ENCODE measurements at regions not wholly inside any gene's neighbourhood (a gene's known extent, or its start where the extent isn't known, plus 50 kb on each side); places are given as distances from the start of the nearest gene placed in this dataset.

DNA sequence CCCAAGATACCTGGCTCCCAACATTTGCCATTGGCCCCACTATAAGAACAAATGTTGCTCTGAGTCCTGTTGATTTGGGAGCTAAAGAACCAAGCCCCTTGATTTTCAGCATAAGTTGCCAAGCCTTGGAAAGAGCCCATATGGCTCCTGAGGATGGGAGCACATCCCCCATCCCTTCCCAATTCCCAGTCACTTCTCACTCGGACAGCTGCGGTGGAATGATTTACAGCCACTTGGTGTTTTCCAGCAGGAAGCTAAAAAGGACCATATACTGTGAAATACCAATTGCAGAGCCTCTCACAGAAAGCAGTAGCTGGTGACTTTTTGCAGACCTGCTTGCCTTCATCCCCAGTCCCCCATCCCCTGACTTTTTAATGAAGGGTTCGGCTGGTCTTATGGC lies 524.6 kb downstream of the GRIN2A start:
- no peaks in the 10 kb centered on the region for H3K36me3 Mint-ChIP-seq
- peaks cover 5% of the 10 kb centered on the region; the same call in 1 of the 2 replicates for H3K27me3 Mint-ChIP-seq (ENCODE audit: low read depth)
- CTCF ChIA-PET, result interaction anchor here (2.3 kb wide), 1 partner anchor 9 kb away, joined by 16 read pairs; no protein-coding TSS in a partner anchor
- POLR2A ChIA-PET, result no interaction called here
- H3K27ac Mint-ChIP-seq, result no peak overlapping the region
- no peak overlapping the region for H3K4me3 Mint-ChIP-seq
- peaks cover 52% of the 10 kb centered on the region for H3K4me1 Mint-ChIP-seq
- H3K9me3 Mint-ChIP-seq, result no peaks in the 10 kb centered on the region; the same call in 1 of the 2 replicates
- no peak for ATAC-seq
- no peak for DNase-seq (ENCODE audit: low spot score)
- TF ChIP-seq NR1H2 (CRISPR knock-in tag; IDR thresholded peaks at IDR 0.05), result no peak
- TF ChIP-seq NFATC4 (CRISPR knock-in tag; IDR thresholded peaks at IDR 0.05), result no peak
- no peak for TF ChIP-seq ZBTB21 (CRISPR knock-in tag; IDR thresholded peaks at IDR 0.05; ENCODE audit: borderline replicate concordance)

DNA sequence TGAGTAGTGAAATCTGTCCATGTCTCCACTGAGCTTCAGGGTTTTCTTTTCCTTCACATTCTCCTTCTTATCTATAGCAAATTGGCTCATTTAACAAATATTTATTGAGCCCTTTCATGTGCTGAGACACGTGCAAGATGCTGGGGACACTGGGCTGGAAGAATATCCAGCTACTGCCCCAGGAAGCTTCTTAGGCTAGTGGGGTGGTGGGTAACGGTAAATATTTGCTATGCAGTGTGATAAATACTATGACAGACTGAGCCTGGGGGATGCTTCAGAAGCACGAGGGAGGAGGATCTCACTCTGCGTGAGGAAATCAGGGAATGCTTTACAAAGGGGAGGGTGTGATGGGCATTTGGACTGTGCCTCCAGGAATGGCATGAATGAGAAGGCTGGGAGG lies 524.1 kb downstream of the GRIN2A start:
- H3K4me1 Mint-ChIP-seq, result peaks cover 47% of the 10 kb centered on the region
- no peaks in the 10 kb centered on the region; the same call in 1 of the 2 replicates for H3K9me3 Mint-ChIP-seq
- H3K27me3 Mint-ChIP-seq (ENCODE audit: low read depth), result peaks cover 5% of the 10 kb centered on the region; the same call in 1 of the 2 replicates
- CTCF ChIA-PET, result interaction anchor here (2.3 kb wide), 1 partner anchor 10 kb away, joined by 16 read pairs; no protein-coding TSS in a partner anchor
- DNase-seq (ENCODE audit: low spot score) (no peak), ATAC-seq (no peak)
- no peak for TF ChIP-seq ZNF232 (CRISPR knock-in tag; IDR thresholded peaks at IDR 0.05)
- no peak for TF ChIP-seq TP53 (CRISPR knock-in tag; IDR thresholded peaks at IDR 0.05)
- TF ChIP-seq, protein P1, sequence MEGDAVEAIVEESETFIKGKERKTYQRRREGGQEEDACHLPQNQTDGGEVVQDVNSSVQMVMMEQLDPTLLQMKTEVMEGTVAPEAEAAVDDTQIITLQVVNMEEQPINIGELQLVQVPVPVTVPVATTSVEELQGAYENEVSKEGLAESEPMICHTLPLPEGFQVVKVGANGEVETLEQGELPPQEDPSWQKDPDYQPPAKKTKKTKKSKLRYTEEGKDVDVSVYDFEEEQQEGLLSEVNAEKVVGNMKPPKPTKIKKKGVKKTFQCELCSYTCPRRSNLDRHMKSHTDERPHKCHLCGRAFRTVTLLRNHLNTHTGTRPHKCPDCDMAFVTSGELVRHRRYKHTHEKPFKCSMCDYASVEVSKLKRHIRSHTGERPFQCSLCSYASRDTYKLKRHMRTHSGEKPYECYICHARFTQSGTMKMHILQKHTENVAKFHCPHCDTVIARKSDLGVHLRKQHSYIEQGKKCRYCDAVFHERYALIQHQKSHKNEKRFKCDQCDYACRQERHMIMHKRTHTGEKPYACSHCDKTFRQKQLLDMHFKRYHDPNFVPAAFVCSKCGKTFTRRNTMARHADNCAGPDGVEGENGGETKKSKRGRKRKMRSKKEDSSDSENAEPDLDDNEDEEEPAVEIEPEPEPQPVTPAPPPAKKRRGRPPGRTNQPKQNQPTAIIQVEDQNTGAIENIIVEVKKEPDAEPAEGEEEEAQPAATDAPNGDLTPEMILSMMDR (IDR thresholded peaks at IDR 0.05), result no peak
- no peak for TF ChIP-seq JAZF1 (CRISPR knock-in tag; IDR thresholded peaks at IDR 0.05)
- TF ChIP-seq, protein P2, sequence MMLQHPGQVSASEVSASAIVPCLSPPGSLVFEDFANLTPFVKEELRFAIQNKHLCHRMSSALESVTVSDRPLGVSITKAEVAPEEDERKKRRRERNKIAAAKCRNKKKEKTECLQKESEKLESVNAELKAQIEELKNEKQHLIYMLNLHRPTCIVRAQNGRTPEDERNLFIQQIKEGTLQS (CRISPR knock-in tag; conservative IDR thresholded peaks at IDR 0.05), result no peak
- H3K36me3 Mint-ChIP-seq, result no peaks in the 10 kb centered on the region
- no peak overlapping the region for H3K27ac Mint-ChIP-seq
- POLR2A ChIA-PET, result no interaction called here
- H3K4me3 Mint-ChIP-seq, result no peak overlapping the region

DNA sequence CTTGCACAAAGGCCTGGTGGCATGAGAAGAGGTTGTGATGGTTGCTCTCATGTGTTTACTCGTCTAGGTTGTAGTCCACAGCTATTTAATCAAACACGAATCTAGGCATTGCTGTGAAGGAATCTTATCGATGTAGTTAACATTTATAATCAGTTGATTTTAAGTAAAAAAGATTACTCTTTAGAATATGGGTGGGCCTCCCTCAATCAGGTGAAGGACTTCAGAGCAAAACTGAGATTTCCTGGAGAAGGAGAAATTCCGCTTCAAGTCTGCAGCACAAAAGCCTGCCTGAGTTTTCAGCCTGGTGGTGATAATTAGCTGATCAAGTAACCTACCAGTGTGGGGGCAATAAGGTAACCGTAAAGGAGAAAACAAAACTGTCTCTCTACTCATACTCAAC lies 523.6 kb downstream of the GRIN2A start:
- ATAC-seq, result no peak
- DNase-seq (ENCODE audit: low spot score), result no peak
- H3K9me3 Mint-ChIP-seq, result no peaks in the 10 kb centered on the region; the same call in 1 of the 2 replicates
- CTCF ChIA-PET, result interaction anchor here (2.3 kb wide), 1 partner anchor 10 kb away, joined by 16 read pairs; no protein-coding TSS in a partner anchor
- H3K27ac Mint-ChIP-seq, result no peak overlapping the region
- no peak overlapping the region for H3K4me3 Mint-ChIP-seq
- peaks cover 43% of the 10 kb centered on the region for H3K4me1 Mint-ChIP-seq
- no peaks in the 10 kb centered on the region for H3K36me3 Mint-ChIP-seq
- POLR2A ChIA-PET, result no interaction called here
- H3K27me3 Mint-ChIP-seq (ENCODE audit: low read depth), result peaks cover 5% of the 10 kb centered on the region; the same call in 1 of the 2 replicates
- TF ChIP-seq, protein P3, sequence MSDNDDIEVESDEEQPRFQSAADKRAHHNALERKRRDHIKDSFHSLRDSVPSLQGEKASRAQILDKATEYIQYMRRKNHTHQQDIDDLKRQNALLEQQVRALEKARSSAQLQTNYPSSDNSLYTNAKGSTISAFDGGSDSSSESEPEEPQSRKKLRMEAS (CRISPR knock-in tag; IDR thresholded peaks at IDR 0.05), result no peak
- TF ChIP-seq CBFB (CRISPR knock-in tag; IDR thresholded peaks at IDR 0.05; ENCODE audit: low read depth), result no peak
- TF ChIP-seq ZNF219 (CRISPR knock-in tag; IDR thresholded peaks at IDR 0.05; ENCODE audit: borderline replicate concordance), result no peak
- TF ChIP-seq, protein P4, sequence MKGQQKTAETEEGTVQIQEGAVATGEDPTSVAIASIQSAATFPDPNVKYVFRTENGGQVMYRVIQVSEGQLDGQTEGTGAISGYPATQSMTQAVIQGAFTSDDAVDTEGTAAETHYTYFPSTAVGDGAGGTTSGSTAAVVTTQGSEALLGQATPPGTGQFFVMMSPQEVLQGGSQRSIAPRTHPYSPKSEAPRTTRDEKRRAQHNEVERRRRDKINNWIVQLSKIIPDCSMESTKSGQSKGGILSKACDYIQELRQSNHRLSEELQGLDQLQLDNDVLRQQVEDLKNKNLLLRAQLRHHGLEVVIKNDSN (CRISPR knock-in tag; IDR thresholded peaks at IDR 0.05), result no peak
- TF ChIP-seq, protein P5, sequence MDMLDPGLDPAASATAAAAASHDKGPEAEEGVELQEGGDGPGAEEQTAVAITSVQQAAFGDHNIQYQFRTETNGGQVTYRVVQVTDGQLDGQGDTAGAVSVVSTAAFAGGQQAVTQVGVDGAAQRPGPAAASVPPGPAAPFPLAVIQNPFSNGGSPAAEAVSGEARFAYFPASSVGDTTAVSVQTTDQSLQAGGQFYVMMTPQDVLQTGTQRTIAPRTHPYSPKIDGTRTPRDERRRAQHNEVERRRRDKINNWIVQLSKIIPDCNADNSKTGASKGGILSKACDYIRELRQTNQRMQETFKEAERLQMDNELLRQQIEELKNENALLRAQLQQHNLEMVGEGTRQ (CRISPR knock-in tag; IDR thresholded peaks at IDR 0.05), result no peak
- no peak for TF ChIP-seq ZNF138 (CRISPR knock-in tag; conservative IDR thresholded peaks at IDR 0.05)
- TF ChIP-seq, protein P6, sequence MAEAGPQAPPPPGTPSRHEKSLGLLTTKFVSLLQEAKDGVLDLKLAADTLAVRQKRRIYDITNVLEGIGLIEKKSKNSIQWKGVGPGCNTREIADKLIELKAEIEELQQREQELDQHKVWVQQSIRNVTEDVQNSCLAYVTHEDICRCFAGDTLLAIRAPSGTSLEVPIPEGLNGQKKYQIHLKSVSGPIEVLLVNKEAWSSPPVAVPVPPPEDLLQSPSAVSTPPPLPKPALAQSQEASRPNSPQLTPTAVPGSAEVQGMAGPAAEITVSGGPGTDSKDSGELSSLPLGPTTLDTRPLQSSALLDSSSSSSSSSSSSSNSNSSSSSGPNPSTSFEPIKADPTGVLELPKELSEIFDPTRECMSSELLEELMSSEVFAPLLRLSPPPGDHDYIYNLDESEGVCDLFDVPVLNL (CRISPR knock-in tag; IDR thresholded peaks at IDR 0.05; ENCODE audit: borderline replicate concordance, low read depth), result no peak
- TF ChIP-seq, protein P7, sequence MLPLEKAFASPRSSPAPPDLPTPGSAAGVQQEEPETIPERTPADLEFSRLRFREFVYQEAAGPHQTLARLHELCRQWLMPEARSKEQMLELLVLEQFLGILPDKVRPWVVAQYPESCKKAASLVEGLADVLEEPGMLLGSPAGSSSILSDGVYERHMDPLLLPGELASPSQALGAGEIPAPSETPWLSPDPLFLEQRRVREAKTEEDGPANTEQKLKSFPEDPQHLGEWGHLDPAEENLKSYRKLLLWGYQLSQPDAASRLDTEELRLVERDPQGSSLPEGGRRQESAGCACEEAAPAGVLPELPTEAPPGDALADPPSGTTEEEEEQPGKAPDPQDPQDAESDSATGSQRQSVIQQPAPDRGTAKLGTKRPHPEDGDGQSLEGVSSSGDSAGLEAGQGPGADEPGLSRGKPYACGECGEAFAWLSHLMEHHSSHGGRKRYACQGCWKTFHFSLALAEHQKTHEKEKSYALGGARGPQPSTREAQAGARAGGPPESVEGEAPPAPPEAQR (CRISPR knock-in tag; IDR thresholded peaks at IDR 0.05), result no peak
- TF ChIP-seq, protein P1 (IDR thresholded peaks at IDR 0.05), result no peak
- TF ChIP-seq JAZF1 (CRISPR knock-in tag; IDR thresholded peaks at IDR 0.05), result no peak
- no peak for TF ChIP-seq HMGA2 (CRISPR knock-in tag; IDR thresholded peaks at IDR 0.05)
- TF ChIP-seq TCF7 (CRISPR knock-in tag; IDR thresholded peaks at IDR 0.05; ENCODE audit: low read depth), result no peak
- no peak for TF ChIP-seq GABPB1 (CRISPR knock-in tag; IDR thresholded peaks at IDR 0.05)
- TF ChIP-seq, protein P8, sequence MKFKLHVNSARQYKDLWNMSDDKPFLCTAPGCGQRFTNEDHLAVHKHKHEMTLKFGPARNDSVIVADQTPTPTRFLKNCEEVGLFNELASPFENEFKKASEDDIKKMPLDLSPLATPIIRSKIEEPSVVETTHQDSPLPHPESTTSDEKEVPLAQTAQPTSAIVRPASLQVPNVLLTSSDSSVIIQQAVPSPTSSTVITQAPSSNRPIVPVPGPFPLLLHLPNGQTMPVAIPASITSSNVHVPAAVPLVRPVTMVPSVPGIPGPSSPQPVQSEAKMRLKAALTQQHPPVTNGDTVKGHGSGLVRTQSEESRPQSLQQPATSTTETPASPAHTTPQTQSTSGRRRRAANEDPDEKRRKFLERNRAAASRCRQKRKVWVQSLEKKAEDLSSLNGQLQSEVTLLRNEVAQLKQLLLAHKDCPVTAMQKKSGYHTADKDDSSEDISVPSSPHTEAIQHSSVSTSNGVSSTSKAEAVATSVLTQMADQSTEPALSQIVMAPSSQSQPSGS (CRISPR knock-in tag; IDR thresholded peaks at IDR 0.05; ENCODE audit: borderline replicate concordance, low read depth), result no peak
- no peak for TF ChIP-seq ZBTB21 (CRISPR knock-in tag; IDR thresholded peaks at IDR 0.05; ENCODE audit: borderline replicate concordance)
- no peak for TF ChIP-seq SMAD4 (CRISPR knock-in tag; IDR thresholded peaks at IDR 0.05)

Measured in WTC11 (cell line).